Pancreas (tissue), 10 donors: ENCODE measurements at regions not wholly inside any gene's neighbourhood (a gene's known extent, or its start where the extent isn't known, plus 50 kb on each side); places are given as distances from the start of the nearest gene placed in this dataset.
A peak's percentile ranks its signal among the peaks of the same experiment; 100 is the strongest.
"Not testable (repeated sequence)": the region's sequence is repeated elsewhere in the genome, so short reads cannot be mapped to it uniquely, and the experiment has no call there.

Experiments
- ATAC-seq, 4 donors: fragments of 200-7000 bp; cut with Tn5 transposase; one replicate each; pipeline versions ENCODE4 v1.8.0 to v1.9.1; 2020; ENCODE audit warnings: mild to moderate bottlenecking in 4 of 4, moderate library complexity in 4 of 4
- DNase-seq, 6 donors: peaks; one replicate each; pipeline ENCODE4 v3.0.0-alpha.2; 2020
- FAIRE-seq: peaks from 2 replicates; lab custom pipeline; 2012; peaks lifted over from hg19 to GRCh38; lab: Jason Lieb, UNC
- H3K27ac ChIP-seq, 4 donors: fragments of 200-600 bp; sonication (generic); 1 replicate in 3 of 4; 2 replicates in 1 of 4; pipeline versions ENCODE4 v1.5.0 to v1.8.0; 2020
- H3K27me3 ChIP-seq, 4 donors: fragments of 200-600 bp; one replicate each; pipeline ENCODE4 v1.8.0; 2021
- H3K36me3 ChIP-seq, 3 donors: fragments of 200-600 bp; sonication (generic) in 1 of 3; one replicate each; pipeline versions ENCODE4 v1.5.0 to v1.8.0; 2020 to 2021
- H3K4me1 ChIP-seq, 3 donors: fragments of 200-600 bp; one replicate each; pipeline ENCODE4 v1.8.0; 2021
- H3K4me3 ChIP-seq, 4 donors: fragments of 200-600 bp; sonication (generic) in 2 of 4; one replicate each; pipeline versions ENCODE4 v1.5.0 to v1.8.0; 2020 to 2021
- H3K9me3 ChIP-seq, 4 donors: fragments of 200-600 bp; one replicate each; pipeline ENCODE4 v1.8.0; 2021
- CTCF ChIP-seq, 4 donors: fragments of 200-600 bp; sonication (generic) in 3 of 4; IDR thresholded peaks; one replicate each; pipeline versions ENCODE4 v1.5.0 to v1.8.0; 2021; ENCODE audit warnings: antibody characterized with exemption in 4 of 4
- WGBS, 2 donors: extraction: QIAGEN DNeasy Blood & Tissue Kit; methylation state at CpG; one replicate each; pipeline ENCODE4 v1.1.7; 2013; 5-methylcytosine and 5-hydroxymethylcytosine counted together
- intact Hi-C, 3 donors: fragments of 100-400 bp; cut with DNase I; formaldehyde crosslinking; loops; one replicate each; pipeline versions ENCODE4 v1.11.1 to v1.14.2; 2022
- donor health status: healthy with polysubstance abuse.
- donor health status: DM: no; HTN: no; CAD: no; lungs with moderate emphysema.
- donor health status: DM: no; HTN: no; CAD: no.
- donor health status: control.
- donor health status: control.
- donor health status: Bipolar disorder and iron deficiency.
- donor health status: DM: yes; HTN: yes; CAD: no.
- donor health status: DM: no; HTN: no; CAD: no.
- donor health status: DM: no; HTN: no; CAD: no.
- donor health status: DM: yes; HTN: yes; CAD: no.

- DNase-seq = no peak
- no peak for ATAC-seq
These were observed 832.9 kb downstream of the C12orf50 start for GRCh38 chr12:87196321-87196720.

GRCh38 chr12:87194389-87194788 is 834.8 kb downstream of the C12orf50 start:
- H3K27ac ChIP-seq, FAIRE-seq, H3K36me3 ChIP-seq, DNase-seq, H3K27me3 ChIP-seq, H3K4me3 ChIP-seq, H3K4me1 ChIP-seq, intact Hi-C loops, H3K9me3 ChIP-seq, ATAC-seq: not testable (repeated sequence)

More at GRCh38 chr12:87196321-87196720, 832.9 kb downstream of the C12orf50 start:
- no peaks in the 10 kb centered on the region for H3K4me1 ChIP-seq
- H3K9me3 ChIP-seq = no peaks in the 10 kb centered on the region
- intact Hi-C loops = no loop called here
- WGBS, 2 donors = 89 to 100% methylated on average over 2 of the region's 2 CpGs
- H3K36me3 ChIP-seq = no peaks in the 10 kb centered on the region
- H3K27me3 ChIP-seq = no peaks in the 10 kb centered on the region
- no peak overlapping the region for H3K4me3 ChIP-seq
- no peak for TF ChIP-seq CTCF (IDR thresholded peaks at IDR 0.05)
- H3K27ac ChIP-seq = no peak overlapping the region
- no peak for FAIRE-seq

GRCh38 chr12:87185367-87185766 is 843.8 kb downstream of the C12orf50 start:
- Histone ChIP-seq H3K4me3 (no peak overlapping the region), H3K36me3 (no peaks in the 10 kb centered on the region), H3K27me3 (no peaks in the 10 kb centered on the region), H3K9me3 (no peaks in the 10 kb centered on the region), H3K27ac (no peak overlapping the region), H3K4me1 (no peaks in the 10 kb centered on the region)
- no peak for TF ChIP-seq CTCF (IDR thresholded peaks at IDR 0.05)
- no peak for FAIRE-seq
- intact Hi-C loops = no loop called here
- ATAC-seq = no peak
- 86 to 91% methylated on average over 5 of the region's 5 CpGs for WGBS, 2 donors
- DNase-seq = no peak

GRCh38 chr12:87182696-87183233 is 846.4 kb downstream of the C12orf50 start:
- Histone ChIP-seq H3K36me3 (no peaks in the 10 kb centered on the region), H3K4me3 (no peak overlapping the region), H3K9me3 (no peaks in the 10 kb centered on the region), H3K4me1 (no peaks in the 10 kb centered on the region), H3K27ac (no peak overlapping the region), H3K27me3 (no peaks in the 10 kb centered on the region)
- intact Hi-C loops = no loop called here
- FAIRE-seq = no peak
- 78 to 80% methylated on average over 5 of the region's 5 CpGs for WGBS, 2 donors
- TF ChIP-seq CTCF (IDR thresholded peaks at IDR 0.05) = no peak
- no peak for DNase-seq
- no peak for ATAC-seq

- DNase-seq (peak in 1 of 6 donors; percentile 20), FAIRE-seq (no peak), ATAC-seq (no peak)
- no peaks in the 10 kb centered on the region for H3K9me3 ChIP-seq
- no peaks in the 10 kb centered on the region for H3K27me3 ChIP-seq
- no peak overlapping the region for H3K27ac ChIP-seq
- H3K4me1 ChIP-seq = peaks cover 0 to 9% (median 0%) of the 10 kb centered on the region in 3 donors
- no peak overlapping the region for H3K4me3 ChIP-seq
- WGBS, 2 donors = 88 to 93% methylated on average over 16 of the region's 16 CpGs
- no peaks in the 10 kb centered on the region for H3K36me3 ChIP-seq
- TF ChIP-seq CTCF (IDR thresholded peaks at IDR 0.05) = no peak
- intact Hi-C loops = no loop called here
These were observed 857.8 kb downstream of the C12orf50 start for GRCh38 chr12:87171356-87171755.
